ENCODE measurements at regions not wholly inside any gene's neighbourhood (a gene's known extent, or its start where the extent isn't known, plus 50 kb on each side); places are given as distances from the start of the nearest gene placed in this dataset.

DNA sequence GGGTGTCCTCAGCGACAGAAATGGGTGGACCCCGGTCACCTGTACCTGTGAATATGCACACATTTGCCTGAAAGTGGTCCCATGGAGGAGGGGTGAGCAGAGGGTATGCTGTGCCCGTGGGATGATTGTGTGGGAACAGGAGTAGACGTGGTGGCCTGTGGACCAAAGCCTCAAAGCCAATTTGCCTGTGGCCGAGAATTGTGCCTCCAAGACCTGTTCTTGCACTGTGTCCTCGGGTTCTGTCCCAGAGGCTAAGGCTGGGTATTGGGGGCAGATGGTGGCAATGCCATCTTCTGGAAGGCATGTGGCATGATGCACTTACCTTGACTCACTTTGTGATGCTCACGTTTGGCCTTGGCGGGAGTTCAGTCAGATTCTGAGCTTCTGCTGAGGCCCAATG, 351.0 kb downstream of the TCERG1L start:
- FAIRE-seq (no peak), DNase-seq (ENCODE audit: insufficient read length, low spot score) (no peak)
- TF ChIP-seq SPI1 (IDR thresholded peaks at IDR 0.05; ENCODE audit: low read depth, low read length), result peak; percentile 1; the same call in 1 of the 2 replicates
- TF ChIP-seq PAX5 (IDR thresholded peaks at IDR 0.05; ENCODE audit: insufficient read depth, low read length, severe bottlenecking), result no peak
- TF ChIP-seq POLR2AphosphoS5 (IDR thresholded peaks at IDR 0.05; ENCODE audit: low read depth, low read length), result no peak

DNA sequence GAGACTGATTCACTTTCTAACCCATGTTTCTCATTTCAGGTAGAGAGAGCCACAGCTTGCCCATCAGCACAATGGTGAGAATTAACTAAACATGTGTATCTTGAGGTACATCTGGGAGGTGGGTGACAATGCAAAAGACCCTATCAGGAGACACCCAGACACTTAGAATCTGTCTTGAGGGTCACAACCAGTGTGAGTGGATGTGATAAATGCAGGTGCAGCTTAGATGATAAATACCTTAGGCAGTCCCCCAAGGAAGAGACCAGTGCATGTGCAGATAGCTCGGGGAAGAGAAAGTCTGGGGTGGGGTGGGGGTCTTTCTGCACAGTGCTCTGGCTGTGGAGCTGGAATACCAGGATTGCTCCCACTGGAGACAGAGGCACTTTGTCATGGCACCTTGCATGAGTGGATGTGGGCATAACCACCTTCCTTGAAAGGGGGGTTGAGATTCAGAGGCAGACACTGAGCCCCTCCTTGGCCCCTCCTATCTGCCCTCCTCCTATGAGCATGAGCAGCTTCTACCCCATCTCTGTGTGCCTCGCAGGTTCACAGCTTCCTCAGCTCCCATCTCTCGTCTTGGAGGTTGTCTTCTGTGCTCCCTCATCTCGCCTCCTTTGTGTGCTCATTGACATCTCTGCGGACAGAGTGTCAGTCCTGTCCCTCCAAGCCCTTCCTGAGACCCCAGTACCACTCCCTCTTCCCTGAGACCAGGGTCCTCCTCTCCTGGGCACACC, 349.8 kb downstream of the TCERG1L start:
- TF ChIP-seq POLR2A (IDR thresholded peaks at IDR 0.05; ENCODE audit: low read depth, low read length) (no peak), SPI1 (IDR thresholded peaks at IDR 0.05; ENCODE audit: low read depth, low read length) (no peak), PAX5 (IDR thresholded peaks at IDR 0.05; ENCODE audit: insufficient read depth, low read length, severe bottlenecking) (no peak), POLR2AphosphoS5 (IDR thresholded peaks at IDR 0.05; ENCODE audit: low read depth, low read length) (no peak), TAF1 (IDR thresholded peaks at IDR 0.05; ENCODE audit: low read depth, low read length) (no peak), POU2F2 (IDR thresholded peaks at IDR 0.05; ENCODE audit: low read depth, low read length) (no peak)
- no peak for DNase-seq (ENCODE audit: insufficient read length, low spot score)
- FAIRE-seq, result no peak

DNA sequence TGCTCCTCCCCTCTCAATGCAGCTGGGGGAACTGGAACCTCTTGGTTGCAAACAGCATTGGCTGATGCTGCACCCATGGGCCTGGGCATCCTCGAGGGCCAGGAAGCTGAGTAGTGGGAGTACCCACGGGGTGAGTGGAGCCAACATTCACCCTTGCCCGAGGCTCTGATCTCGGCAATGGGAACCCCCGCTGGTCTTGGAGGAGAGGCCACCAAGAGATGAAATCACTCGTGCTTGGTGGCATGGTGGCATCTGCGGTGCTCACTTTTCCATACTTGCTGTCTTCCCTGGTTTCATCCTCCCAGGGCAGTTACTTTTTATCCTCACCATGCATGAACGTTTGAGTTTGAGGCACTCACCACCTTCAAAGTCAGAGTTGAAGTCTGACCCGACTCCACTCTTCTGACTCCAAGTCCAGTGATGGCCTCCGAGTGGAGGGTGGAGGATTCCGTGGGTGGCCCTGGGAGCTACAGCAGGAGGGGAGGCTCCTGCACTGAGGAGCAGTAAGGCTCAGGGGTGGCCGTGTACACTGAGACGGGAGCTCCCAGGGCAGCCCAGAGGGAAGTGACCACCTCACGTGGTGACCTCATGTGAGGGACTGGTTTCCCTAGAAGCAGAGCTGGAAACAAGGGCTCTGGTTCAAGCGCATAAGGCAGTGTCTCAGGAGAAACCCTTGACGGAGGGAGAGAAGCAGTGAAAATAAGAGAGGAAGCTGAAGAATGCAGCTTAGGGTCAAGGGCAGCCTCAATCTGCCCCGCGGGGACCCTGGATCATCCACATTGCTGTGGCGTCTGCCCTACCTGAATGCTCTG, 349.1 kb downstream of the TCERG1L start:
- DNase-seq (ENCODE audit: insufficient read length, low spot score), result no peak

DNA sequence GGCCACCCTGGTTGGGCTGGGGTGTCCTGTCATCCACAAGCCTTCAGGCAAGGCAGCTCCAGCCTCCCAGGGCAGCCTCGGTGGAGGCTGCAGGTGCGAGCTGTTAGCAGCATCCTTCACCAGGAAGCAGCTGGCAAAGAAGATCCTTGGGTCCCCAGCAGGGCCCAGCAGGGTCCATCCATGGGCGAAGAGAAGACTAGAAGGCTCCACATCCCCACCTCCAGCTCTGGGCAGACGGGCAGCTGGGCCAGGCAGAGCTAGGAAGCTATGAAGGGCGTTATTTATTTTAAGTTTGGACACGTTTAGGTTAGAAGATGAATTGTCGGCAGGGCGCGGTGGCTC, 348.5 kb downstream of the TCERG1L start:
- DNase-seq (ENCODE audit: insufficient read length, low spot score), result no peak
- no peak for FAIRE-seq
- no peak for TF ChIP-seq TAF1 (IDR thresholded peaks at IDR 0.05; ENCODE audit: low read depth, low read length)
- TF ChIP-seq POLR2AphosphoS5 (IDR thresholded peaks at IDR 0.05; ENCODE audit: low read depth, low read length), result no peak
- no peak for TF ChIP-seq POLR2A (IDR thresholded peaks at IDR 0.05; ENCODE audit: low read depth, low read length)
- no peak for TF ChIP-seq PAX5 (IDR thresholded peaks at IDR 0.05; ENCODE audit: insufficient read depth, low read length, severe bottlenecking)
- TF ChIP-seq SPI1 (IDR thresholded peaks at IDR 0.05; ENCODE audit: low read depth, low read length), result no peak
- no peak for TF ChIP-seq POU2F2 (IDR thresholded peaks at IDR 0.05; ENCODE audit: low read depth, low read length)

More for the DNA sequence above, 349.1 kb downstream of the TCERG1L start:
- no peak for FAIRE-seq
- no peak for TF ChIP-seq SPI1 (IDR thresholded peaks at IDR 0.05; ENCODE audit: low read depth, low read length)
- no peak for TF ChIP-seq PAX5 (IDR thresholded peaks at IDR 0.05; ENCODE audit: insufficient read depth, low read length, severe bottlenecking)
- no peak for TF ChIP-seq POLR2AphosphoS5 (IDR thresholded peaks at IDR 0.05; ENCODE audit: low read depth, low read length)
- TF ChIP-seq POLR2A (IDR thresholded peaks at IDR 0.05; ENCODE audit: low read depth, low read length), result no peak
- TF ChIP-seq TAF1 (IDR thresholded peaks at IDR 0.05; ENCODE audit: low read depth, low read length), result no peak
- no peak for TF ChIP-seq POU2F2 (IDR thresholded peaks at IDR 0.05; ENCODE audit: low read depth, low read length)

DNA sequence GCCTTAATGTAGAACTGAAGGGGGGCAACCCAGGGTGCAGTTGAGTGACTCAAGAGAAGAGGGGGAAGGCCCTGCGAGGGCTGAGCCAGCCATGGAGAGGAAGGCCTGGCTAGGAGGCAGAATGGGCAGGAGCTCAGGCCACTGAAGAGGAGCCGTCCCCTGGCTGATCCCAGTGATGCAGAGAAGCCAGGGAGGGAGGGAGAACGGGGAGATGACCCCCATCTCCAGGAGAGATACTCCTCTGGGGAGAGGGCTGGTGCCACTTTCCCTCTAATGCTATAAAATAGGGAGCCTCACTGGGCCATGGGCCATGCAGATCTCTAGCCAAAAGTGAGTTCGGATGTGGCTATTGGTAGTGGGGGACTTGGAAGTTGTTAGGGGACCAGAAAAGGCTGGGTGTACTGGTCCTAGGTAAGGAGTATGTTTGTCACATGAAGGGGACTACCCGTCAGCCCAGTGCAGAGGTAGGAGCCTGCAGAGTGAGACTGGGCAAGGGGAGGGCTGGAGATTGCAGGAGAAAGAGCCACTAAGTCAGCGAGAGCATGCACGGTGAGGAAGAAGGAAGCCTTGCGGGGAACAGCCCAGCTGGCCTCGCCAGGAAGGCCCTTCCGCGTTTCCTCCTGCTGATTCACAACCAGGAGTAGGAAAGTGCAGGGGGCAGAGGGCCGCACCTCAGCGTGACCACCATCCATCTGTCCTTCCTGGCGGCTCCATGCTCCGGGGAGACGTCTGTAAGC, 347.6 kb downstream of the TCERG1L start:
- DNase-seq (ENCODE audit: insufficient read length, low spot score), result no peak
- no peak for FAIRE-seq
- no peak for TF ChIP-seq TAF1 (IDR thresholded peaks at IDR 0.05; ENCODE audit: low read depth, low read length)
- no peak for TF ChIP-seq POLR2A (IDR thresholded peaks at IDR 0.05; ENCODE audit: low read depth, low read length)
- TF ChIP-seq SPI1 (IDR thresholded peaks at IDR 0.05; ENCODE audit: low read depth, low read length), result no peak
- no peak for TF ChIP-seq POU2F2 (IDR thresholded peaks at IDR 0.05; ENCODE audit: low read depth, low read length)
- no peak for TF ChIP-seq PAX5 (IDR thresholded peaks at IDR 0.05; ENCODE audit: insufficient read depth, low read length, severe bottlenecking)
- no peak for TF ChIP-seq POLR2AphosphoS5 (IDR thresholded peaks at IDR 0.05; ENCODE audit: low read depth, low read length)

DNA sequence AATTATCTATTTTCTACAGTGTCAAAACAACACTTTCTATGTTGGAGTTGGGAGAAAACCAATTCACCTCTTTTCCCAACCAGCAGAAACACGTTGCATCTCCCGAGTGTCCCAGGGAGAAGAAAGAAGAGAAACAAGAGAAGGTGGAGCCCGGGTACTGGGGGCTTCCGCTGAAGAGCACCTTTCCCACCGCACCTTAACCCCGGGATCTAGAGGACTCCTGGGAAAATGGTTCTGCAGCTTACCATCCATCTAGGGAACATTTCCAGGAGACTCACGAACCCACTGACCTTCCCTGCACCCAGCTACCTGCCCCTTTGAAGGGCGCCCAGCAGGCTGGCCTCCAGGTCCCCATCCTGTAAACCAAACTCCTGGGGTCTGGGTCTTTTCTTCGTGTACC, 346.8 kb downstream of the TCERG1L start:
- no peak for TF ChIP-seq POLR2AphosphoS5 (IDR thresholded peaks at IDR 0.05; ENCODE audit: low read depth, low read length)
- no peak for TF ChIP-seq POLR2A (IDR thresholded peaks at IDR 0.05; ENCODE audit: low read depth, low read length)
- TF ChIP-seq TAF1 (IDR thresholded peaks at IDR 0.05; ENCODE audit: low read depth, low read length), result no peak
- TF ChIP-seq SPI1 (IDR thresholded peaks at IDR 0.05; ENCODE audit: low read depth, low read length), result no peak
- TF ChIP-seq POU2F2 (IDR thresholded peaks at IDR 0.05; ENCODE audit: low read depth, low read length), result no peak
- TF ChIP-seq PAX5 (IDR thresholded peaks at IDR 0.05; ENCODE audit: insufficient read depth, low read length, severe bottlenecking), result no peak

DNA sequence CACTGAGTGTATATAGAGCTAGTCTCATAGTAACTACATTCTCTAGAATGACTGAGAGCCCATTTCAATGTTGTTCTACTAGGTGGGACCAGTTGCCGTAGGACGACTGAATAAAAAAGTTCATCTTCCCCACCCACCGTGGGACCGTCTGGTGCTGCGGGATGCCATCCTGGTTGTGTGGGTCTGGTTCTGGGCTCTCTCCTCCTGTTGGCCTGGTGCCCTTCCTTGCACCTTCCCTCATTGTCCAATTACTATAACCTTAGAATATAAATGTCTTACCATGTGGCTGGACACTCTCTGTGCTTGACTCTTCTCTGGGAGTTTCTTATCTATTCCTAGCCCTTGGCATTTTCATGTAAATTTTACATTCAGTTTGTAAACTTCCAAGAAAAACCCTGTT, 344.4 kb downstream of the TCERG1L start:
- no peak for FAIRE-seq
- DNase-seq (ENCODE audit: insufficient read length, low spot score), result no peak

More for the DNA sequence above, 346.8 kb downstream of the TCERG1L start:
- FAIRE-seq (no peak), DNase-seq (ENCODE audit: insufficient read length, low spot score) (no peak)

DNA sequence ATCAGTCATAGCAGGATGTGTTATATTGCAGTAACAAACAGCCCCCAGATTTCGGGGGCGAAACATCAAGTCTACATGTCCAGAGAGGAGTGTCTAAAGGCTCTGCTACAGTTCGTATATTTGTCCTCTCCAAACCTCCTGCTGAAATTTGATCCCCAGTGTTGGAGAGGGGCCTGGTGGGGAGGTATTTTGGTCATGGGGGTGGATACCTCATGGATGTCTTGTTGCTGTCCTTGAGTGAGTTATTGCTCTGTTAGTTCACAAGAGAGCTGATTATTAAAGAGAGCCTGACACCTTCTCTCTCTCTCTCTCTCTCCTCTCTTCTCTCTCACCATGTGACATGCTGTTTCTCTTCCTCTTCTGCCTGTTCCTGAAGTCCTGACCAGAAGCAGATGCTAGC, 343.7 kb downstream of the TCERG1L start:
- DNase-seq (ENCODE audit: insufficient read length, low spot score) (no peak), FAIRE-seq (no peak)
- TF ChIP-seq POLR2A (IDR thresholded peaks at IDR 0.05; ENCODE audit: low read depth, low read length), result no peak
- no peak for TF ChIP-seq PAX5 (IDR thresholded peaks at IDR 0.05; ENCODE audit: insufficient read depth, low read length, severe bottlenecking)
- TF ChIP-seq POLR2AphosphoS5 (IDR thresholded peaks at IDR 0.05; ENCODE audit: low read depth, low read length), result no peak
- TF ChIP-seq TAF1 (IDR thresholded peaks at IDR 0.05; ENCODE audit: low read depth, low read length), result no peak
- no peak for TF ChIP-seq POU2F2 (IDR thresholded peaks at IDR 0.05; ENCODE audit: low read depth, low read length)
- TF ChIP-seq SPI1 (IDR thresholded peaks at IDR 0.05; ENCODE audit: low read depth, low read length), result no peak

More for the DNA sequence above, 344.4 kb downstream of the TCERG1L start:
- TF ChIP-seq POLR2A (IDR thresholded peaks at IDR 0.05; ENCODE audit: low read depth, low read length) (no peak), POU2F2 (IDR thresholded peaks at IDR 0.05; ENCODE audit: low read depth, low read length) (no peak), SPI1 (IDR thresholded peaks at IDR 0.05; ENCODE audit: low read depth, low read length) (no peak), POLR2AphosphoS5 (IDR thresholded peaks at IDR 0.05; ENCODE audit: low read depth, low read length) (no peak), TAF1 (IDR thresholded peaks at IDR 0.05; ENCODE audit: low read depth, low read length) (no peak), PAX5 (IDR thresholded peaks at IDR 0.05; ENCODE audit: insufficient read depth, low read length, severe bottlenecking) (no peak)

DNA sequence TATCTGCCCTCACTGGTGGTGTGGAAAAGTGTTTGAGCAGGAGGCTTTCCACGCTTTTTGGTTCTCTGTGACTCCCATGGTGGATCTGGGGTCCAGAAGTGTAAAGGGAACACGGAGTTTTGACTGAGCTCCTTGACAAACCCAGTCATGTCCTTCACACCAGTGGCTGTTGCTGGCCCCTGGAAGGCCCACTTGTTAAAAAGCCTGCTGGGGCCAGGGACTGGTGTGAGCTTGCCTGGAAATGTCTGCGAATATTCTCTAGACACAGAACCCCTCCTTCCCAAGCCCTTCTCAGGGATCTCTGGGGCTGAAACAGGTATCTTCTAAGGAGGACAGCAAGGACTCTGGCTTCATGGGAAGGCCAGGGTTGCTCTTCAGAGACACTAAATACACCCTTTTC, 343.0 kb downstream of the TCERG1L start:
- TF ChIP-seq POLR2A (IDR thresholded peaks at IDR 0.05; ENCODE audit: low read depth, low read length) (no peak), POLR2AphosphoS5 (IDR thresholded peaks at IDR 0.05; ENCODE audit: low read depth, low read length) (no peak), TAF1 (IDR thresholded peaks at IDR 0.05; ENCODE audit: low read depth, low read length) (no peak), SPI1 (IDR thresholded peaks at IDR 0.05; ENCODE audit: low read depth, low read length) (no peak), POU2F2 (IDR thresholded peaks at IDR 0.05; ENCODE audit: low read depth, low read length) (no peak), PAX5 (IDR thresholded peaks at IDR 0.05; ENCODE audit: insufficient read depth, low read length, severe bottlenecking) (no peak)
- FAIRE-seq, result no peak
- DNase-seq (ENCODE audit: insufficient read length, low spot score), result no peak
